ENCODE measurements at regions not wholly inside any gene's neighbourhood (a gene's known extent, or its start where the extent isn't known, plus 50 kb on each side); places are given as distances from the start of the nearest gene placed in this dataset.

DNA sequence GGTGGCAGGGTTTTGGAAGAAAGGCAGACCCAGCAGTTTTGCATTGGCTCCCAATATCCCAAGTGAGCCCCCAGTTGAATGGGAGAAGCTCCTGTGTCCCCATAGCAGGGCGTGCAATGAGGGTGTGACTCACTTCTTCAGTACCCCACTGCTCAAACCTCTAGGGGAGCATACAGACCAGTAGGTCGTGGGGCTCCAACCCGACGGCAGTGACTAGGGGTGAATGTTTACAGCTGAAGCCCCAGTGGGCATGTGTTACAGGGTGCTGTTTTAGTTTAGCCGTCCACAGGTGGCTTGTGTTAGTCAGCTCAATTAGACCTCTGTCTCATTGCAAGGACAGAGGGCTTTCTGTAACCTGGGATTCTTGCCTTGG, 564.5 kb upstream of the CNTN5 start:
- TF ChIP-seq, protein P1, sequence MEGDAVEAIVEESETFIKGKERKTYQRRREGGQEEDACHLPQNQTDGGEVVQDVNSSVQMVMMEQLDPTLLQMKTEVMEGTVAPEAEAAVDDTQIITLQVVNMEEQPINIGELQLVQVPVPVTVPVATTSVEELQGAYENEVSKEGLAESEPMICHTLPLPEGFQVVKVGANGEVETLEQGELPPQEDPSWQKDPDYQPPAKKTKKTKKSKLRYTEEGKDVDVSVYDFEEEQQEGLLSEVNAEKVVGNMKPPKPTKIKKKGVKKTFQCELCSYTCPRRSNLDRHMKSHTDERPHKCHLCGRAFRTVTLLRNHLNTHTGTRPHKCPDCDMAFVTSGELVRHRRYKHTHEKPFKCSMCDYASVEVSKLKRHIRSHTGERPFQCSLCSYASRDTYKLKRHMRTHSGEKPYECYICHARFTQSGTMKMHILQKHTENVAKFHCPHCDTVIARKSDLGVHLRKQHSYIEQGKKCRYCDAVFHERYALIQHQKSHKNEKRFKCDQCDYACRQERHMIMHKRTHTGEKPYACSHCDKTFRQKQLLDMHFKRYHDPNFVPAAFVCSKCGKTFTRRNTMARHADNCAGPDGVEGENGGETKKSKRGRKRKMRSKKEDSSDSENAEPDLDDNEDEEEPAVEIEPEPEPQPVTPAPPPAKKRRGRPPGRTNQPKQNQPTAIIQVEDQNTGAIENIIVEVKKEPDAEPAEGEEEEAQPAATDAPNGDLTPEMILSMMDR (IDR thresholded peaks at IDR 0.05; ENCODE audit: insufficient read depth, low read length, poor library complexity, severe bottlenecking): no peak
- no peaks in the 10 kb centered on the region for H3K36me3 ChIP-seq (ENCODE audit: control insufficient read depth, insufficient read depth, low read length)

GRCh38 chr11:98495016-98495415, 525.7 kb upstream of the CNTN5 start:
- Histone ChIP-seq H3K27me3 (ENCODE audit: control insufficient read depth, insufficient read depth, low read length) (no peaks in the 10 kb centered on the region), H3K36me3 (ENCODE audit: control insufficient read depth, insufficient read depth, low read length) (no peaks in the 10 kb centered on the region), H3K4me3 (ENCODE audit: low read depth, low read length) (no peak overlapping the region)
- no peak for DNase-seq (ENCODE audit: low read depth)
- TF ChIP-seq, protein P1 (IDR thresholded peaks at IDR 0.05; ENCODE audit: insufficient read depth, low read length, poor library complexity, severe bottlenecking): no peak

More for the DNA sequence above, 564.5 kb upstream of the CNTN5 start:
- no peak overlapping the region for H3K4me3 ChIP-seq (ENCODE audit: low read depth, low read length)
- no peaks in the 10 kb centered on the region for H3K27me3 ChIP-seq (ENCODE audit: control insufficient read depth, insufficient read depth, low read length)
- DNase-seq (ENCODE audit: low read depth): no peak

DNA sequence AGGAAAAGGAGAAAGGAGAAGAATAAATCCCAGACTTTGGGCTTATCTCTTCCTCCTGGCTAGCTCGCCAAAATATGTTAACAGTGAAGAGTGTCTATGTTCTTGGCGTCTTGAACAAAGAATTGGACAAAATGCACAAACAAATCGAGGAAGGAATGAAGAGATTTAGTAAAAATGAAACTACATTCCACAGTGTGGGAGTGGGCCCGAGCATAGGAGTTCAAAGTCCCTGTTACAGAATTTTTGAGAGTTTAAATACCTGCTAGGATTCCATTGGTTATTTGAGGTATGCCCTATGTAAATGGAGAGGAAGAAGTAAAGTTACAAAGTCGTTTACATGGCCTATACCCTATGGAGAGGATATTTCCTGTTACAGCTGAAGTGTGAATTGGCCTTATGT, 525.1 kb upstream of the CNTN5 start:
- TF ChIP-seq, protein P1 (IDR thresholded peaks at IDR 0.05; ENCODE audit: insufficient read depth, low read length, poor library complexity, severe bottlenecking): no peak
- Histone ChIP-seq H3K27me3 (ENCODE audit: control insufficient read depth, insufficient read depth, low read length) (no peaks in the 10 kb centered on the region), H3K4me3 (ENCODE audit: low read depth, low read length) (no peak overlapping the region), H3K36me3 (ENCODE audit: control insufficient read depth, insufficient read depth, low read length) (no peaks in the 10 kb centered on the region)
- DNase-seq (ENCODE audit: low read depth): no peak

DNA sequence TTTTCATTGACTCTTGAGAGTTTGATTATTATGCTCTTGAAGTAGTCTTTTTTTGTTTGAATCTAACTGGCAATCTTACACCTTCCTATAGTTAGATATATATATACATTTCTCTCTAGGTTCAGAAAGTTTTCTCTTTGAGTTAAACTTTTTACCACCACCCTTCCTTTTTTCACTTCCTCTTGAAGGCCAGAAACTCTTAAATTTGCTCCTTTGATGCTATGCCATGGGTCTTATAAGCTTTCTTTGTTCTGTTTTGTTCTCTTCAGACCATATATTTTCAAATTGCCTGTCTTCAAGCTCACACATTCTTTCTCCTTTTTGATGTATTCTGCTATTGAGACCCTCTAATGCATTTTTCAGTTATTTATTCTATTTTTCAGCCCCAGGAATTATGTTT, 513.5 kb upstream of the CNTN5 start:
- DNase-seq (ENCODE audit: low read depth): no peak
- H3K4me3 ChIP-seq (ENCODE audit: low read depth, low read length): no peak overlapping the region
- no peaks in the 10 kb centered on the region for H3K36me3 ChIP-seq (ENCODE audit: control insufficient read depth, insufficient read depth, low read length)
- TF ChIP-seq, protein P1 (IDR thresholded peaks at IDR 0.05; ENCODE audit: insufficient read depth, low read length, poor library complexity, severe bottlenecking): no peak
- H3K27me3 ChIP-seq (ENCODE audit: control insufficient read depth, insufficient read depth, low read length): no peaks in the 10 kb centered on the region

DNA sequence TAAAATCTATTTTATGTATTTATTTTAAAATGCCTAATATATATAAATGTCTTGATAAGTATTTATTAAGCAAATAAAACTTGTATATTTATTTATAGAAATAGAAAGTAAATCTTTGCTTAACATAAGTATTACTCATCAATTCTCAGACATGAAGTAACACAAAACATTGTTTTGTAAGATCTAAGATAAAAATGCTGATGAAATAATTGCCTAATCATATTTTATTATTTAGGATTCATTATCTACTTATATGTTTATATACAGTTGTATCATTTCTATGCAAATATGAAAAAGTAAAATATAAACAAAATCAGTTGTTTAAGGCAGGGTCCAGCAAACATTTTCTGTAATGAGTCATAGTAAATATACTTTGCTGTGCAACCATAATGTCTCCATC, 507.8 kb upstream of the CNTN5 start:
- Histone ChIP-seq H3K36me3 (ENCODE audit: control insufficient read depth, insufficient read depth, low read length) (no peaks in the 10 kb centered on the region), H3K4me3 (ENCODE audit: low read depth, low read length) (no peak overlapping the region), H3K27me3 (ENCODE audit: control insufficient read depth, insufficient read depth, low read length) (no peaks in the 10 kb centered on the region)
- TF ChIP-seq, protein P1 (IDR thresholded peaks at IDR 0.05; ENCODE audit: insufficient read depth, low read length, poor library complexity, severe bottlenecking): no peak
- no peak for DNase-seq (ENCODE audit: low read depth)

- TF ChIP-seq, protein P1 (IDR thresholded peaks at IDR 0.05; ENCODE audit: insufficient read depth, low read length, poor library complexity, severe bottlenecking): no peak
- Histone ChIP-seq H3K27me3 (ENCODE audit: control insufficient read depth, insufficient read depth, low read length) (no peaks in the 10 kb centered on the region), H3K36me3 (ENCODE audit: control insufficient read depth, insufficient read depth, low read length) (no peaks in the 10 kb centered on the region), H3K4me3 (ENCODE audit: low read depth, low read length) (no peak overlapping the region)
- no peak for DNase-seq (ENCODE audit: low read depth)
Observed at GRCh38 chr11:98531576-98531975, 489.2 kb upstream of the CNTN5 start.
